Rectal smooth muscle tissue (tissue), 1 donor: ENCODE measurements at regions not wholly inside any gene's neighbourhood (a gene's known extent, or its start where the extent isn't known, plus 50 kb on each side); places are given as distances from the start of the nearest gene placed in this dataset.

Experiments used
- H3K27ac ChIP-seq: one replicate; pipeline ENCODE4 v1.7.0; 2013; ENCODE audit warnings: low read depth, low read length, inconsistent platforms
- H3K27me3 ChIP-seq: one replicate; pipeline ENCODE4 v1.7.0; 2013; ENCODE audit warnings: low read length; ENCODE audit not compliant: control insufficient read depth, insufficient read depth
- H3K36me3 ChIP-seq: one replicate; pipeline ENCODE4 v1.7.0; 2013; ENCODE audit warnings: low read length; ENCODE audit not compliant: control insufficient read depth, insufficient read depth
- H3K4me1 ChIP-seq: one replicate; pipeline ENCODE4 v1.7.0; 2013; ENCODE audit warnings: low read length; ENCODE audit not compliant: control insufficient read depth, insufficient read depth
- H3K4me3 ChIP-seq: one replicate; pipeline ENCODE4 v1.7.0; 2013; ENCODE audit warnings: low read length
- H3K9ac ChIP-seq: one replicate; pipeline ENCODE4 v1.7.0; 2013; ENCODE audit warnings: low read length

DNA sequence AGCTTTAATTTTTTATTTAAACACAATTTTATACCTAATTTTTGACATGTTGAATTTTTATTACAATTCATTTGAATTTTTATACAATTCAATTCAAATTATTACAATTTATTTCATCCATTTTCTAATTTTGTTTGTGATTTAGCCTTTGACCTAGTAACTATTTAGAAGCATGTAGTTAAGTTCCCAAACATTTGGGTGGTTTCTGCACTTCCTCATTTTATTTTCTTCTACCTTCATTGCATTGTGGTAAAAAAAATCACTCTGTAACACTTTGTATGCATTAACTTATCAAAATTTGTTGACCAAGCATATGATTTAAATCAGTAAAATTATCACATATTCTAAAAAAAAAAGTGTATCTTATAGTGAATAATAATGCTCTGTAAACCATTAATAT, 928.9 kb downstream of the ARAP2 start:
- H3K4me1 ChIP-seq = no peaks in the 10 kb centered on the region
- H3K27me3 ChIP-seq = no peaks in the 10 kb centered on the region
- H3K9ac ChIP-seq = no peak overlapping the region
- H3K36me3 ChIP-seq = no peaks in the 10 kb centered on the region
- H3K27ac ChIP-seq = no peak overlapping the region
- no peak overlapping the region for H3K4me3 ChIP-seq

DNA sequence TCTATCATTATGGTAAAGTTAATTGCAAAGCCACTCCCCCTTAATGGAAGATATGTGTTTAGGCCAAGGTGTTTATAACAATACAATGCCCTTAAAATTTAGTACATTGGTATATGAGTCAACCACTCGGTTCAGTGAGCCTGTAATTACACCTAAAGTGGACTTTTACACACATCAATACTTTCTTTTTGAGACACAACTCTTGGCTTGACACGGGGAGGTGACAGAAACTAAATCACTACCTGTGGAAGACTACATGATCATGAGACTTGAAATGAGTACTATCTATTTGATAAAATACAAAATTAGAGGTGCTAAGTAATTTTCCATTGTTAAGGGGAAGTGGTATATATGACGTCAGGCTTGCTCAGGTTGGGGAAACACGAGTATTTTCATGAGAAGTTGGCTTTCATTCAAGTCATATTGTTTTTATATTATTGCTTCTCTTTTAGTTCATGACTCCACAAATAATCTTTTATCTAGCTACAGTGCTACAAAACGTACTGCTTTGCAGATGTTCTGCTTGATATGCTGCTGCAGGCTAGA, 918.3 kb downstream of the ARAP2 start:
- no peak overlapping the region for H3K9ac ChIP-seq
- H3K4me1 ChIP-seq = no peaks in the 10 kb centered on the region
- H3K4me3 ChIP-seq = no peak overlapping the region
- no peak overlapping the region for H3K27ac ChIP-seq
- H3K36me3 ChIP-seq = no peaks in the 10 kb centered on the region
- H3K27me3 ChIP-seq = no peaks in the 10 kb centered on the region

DNA sequence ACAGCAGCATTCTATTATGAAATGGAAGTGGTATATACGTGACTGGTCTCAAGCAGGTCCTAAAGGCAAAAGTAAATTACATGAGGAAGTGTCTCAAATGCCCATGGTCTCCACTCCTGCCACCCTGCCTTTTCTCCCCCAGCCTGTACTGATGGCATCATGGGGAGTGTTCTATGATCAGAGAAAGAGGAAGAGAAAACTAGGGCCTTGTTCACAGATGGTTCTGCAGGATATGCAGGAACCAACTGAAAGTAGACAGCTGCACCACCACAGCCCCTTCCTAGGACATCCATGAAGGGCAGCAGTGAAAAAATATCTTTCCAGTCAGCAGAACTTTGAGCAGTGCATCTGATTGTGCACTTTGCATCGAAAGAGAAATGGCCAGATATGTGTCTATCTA, 901.5 kb downstream of the ARAP2 start:
- no peaks in the 10 kb centered on the region for H3K4me1 ChIP-seq
- no peak overlapping the region for H3K9ac ChIP-seq
- H3K36me3 ChIP-seq = no peaks in the 10 kb centered on the region
- no peak overlapping the region for H3K27ac ChIP-seq
- no peak overlapping the region for H3K4me3 ChIP-seq
- H3K27me3 ChIP-seq = no peaks in the 10 kb centered on the region

DNA sequence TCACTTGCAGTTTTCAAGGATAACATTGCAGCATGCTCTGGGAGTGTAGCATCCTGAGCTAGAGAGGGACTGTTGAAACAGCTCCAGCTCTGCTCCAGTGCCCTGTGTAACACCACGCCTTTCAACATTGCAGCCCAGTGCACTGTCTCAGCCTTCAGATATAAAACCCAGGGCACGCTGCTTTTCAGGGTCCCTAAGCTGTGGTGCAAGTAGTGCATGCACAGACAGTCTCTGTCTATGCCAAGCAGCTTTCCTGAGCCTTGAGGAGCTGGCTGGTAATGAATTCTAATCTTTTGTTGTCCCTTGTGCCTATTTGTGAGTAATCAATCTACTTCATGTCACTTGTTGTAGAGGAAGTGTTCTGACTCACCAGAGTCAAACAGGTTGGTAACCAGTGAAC, 897.0 kb downstream of the ARAP2 start:
- no peaks in the 10 kb centered on the region for H3K36me3 ChIP-seq
- no peak overlapping the region for H3K9ac ChIP-seq
- no peaks in the 10 kb centered on the region for H3K4me1 ChIP-seq
- no peak overlapping the region for H3K4me3 ChIP-seq
- H3K27ac ChIP-seq = no peak overlapping the region
- H3K27me3 ChIP-seq = no peaks in the 10 kb centered on the region

DNA sequence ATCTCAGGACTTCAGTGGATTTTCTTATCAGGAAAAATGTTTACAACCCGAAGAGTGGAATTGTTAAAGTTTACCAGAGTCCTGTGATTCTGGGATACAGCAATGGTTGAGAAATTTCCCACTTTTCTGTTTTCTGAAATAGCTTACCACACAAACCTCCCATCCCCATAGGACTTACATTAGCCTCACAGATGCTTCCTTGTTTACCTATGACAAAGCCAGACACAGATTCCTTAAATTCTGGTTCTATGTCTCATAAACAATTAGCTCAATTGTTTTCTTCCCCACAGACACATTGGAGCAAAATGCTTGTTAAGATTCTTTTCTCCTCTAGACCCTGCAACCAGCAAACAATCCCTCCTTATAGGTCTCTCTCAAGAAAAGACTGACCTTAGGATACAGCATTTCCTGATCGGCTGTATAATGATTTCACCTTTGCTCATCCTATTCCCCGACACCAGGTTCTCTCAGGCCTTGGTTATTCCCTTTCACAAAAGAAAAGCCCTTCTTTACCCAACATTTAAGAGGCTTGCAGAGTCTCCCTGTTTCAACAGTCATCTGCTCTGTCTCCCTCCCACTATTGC, 886.2 kb downstream of the ARAP2 start:
- Histone ChIP-seq H3K9ac (no peak overlapping the region), H3K36me3 (no peaks in the 10 kb centered on the region), H3K27ac (no peak overlapping the region), H3K27me3 (no peaks in the 10 kb centered on the region), H3K4me3 (no peak overlapping the region), H3K4me1 (no peaks in the 10 kb centered on the region)

DNA sequence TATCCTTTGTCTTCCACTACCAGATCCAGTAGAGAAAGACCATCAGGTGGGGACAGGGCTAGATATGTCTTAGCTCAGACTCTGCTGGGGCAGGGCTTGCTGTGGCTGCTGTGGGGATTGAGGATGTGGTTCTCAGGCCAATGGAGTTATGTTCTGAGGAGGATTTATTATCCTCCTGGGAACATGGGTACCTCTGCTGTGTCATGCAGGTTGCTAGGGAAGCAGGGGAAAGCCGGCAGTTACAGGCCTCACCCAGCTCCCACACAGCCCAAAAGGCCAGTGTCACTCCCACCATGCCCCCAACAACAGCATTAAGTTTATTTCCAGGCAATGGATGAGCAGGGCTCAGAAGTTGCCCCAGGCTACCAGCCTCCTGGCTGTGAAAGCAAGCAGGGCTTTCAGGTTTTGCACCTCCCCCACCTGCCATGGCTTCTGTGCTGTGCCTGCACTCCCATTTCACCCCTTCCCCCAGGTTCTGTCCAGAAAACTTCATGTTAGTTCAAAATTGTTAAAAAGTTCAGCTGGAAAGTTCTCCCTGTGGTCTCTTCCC, 879.9 kb downstream of the ARAP2 start:
- H3K27ac ChIP-seq = no peak overlapping the region
- H3K9ac ChIP-seq = no peak overlapping the region
- H3K36me3 ChIP-seq = no peaks in the 10 kb centered on the region
- no peaks in the 10 kb centered on the region for H3K27me3 ChIP-seq
- H3K4me3 ChIP-seq = no peak overlapping the region
- no peaks in the 10 kb centered on the region for H3K4me1 ChIP-seq

DNA sequence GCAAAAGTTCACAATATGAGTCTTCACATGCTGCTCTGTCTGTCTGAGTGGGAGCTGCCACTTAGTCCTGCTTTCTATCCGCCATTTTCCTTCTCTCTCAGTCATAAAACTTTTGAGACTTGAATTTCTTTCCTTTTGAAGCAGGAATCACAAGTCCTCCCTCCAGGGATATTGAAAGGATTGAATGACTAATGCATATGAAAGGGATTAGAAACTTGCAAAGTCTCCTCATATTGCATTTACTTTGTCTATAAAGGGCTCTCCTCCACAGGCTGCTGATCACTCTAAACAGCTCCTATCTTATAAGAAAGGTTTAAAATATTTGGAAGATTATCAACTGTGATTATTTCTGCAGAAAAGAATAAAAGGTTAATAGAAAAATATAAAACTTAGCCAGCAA, 879.1 kb downstream of the ARAP2 start:
- H3K9ac ChIP-seq = no peak overlapping the region
- H3K4me1 ChIP-seq = no peaks in the 10 kb centered on the region
- no peak overlapping the region for H3K4me3 ChIP-seq
- no peaks in the 10 kb centered on the region for H3K27me3 ChIP-seq
- no peaks in the 10 kb centered on the region for H3K36me3 ChIP-seq
- H3K27ac ChIP-seq = no peak overlapping the region

DNA sequence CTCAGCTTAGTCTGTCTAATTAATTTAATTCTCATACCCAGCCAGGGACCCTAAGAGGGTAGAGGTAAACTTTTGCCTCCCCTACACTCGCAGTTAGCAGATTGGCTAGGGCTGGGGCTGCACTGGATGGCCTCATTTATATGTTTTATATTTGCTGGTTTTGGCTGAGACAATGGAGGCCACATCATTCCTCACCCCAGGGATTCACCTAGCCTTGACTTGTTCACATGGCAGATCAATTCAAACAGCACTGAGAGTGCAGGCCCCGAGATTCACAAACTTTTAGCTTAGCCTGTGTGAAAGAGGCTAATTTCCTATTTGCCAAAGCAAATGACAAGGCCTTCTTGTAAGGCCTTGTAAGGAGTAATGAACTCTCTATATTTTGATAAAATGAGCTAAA, 844.4 kb downstream of the ARAP2 start:
- Histone ChIP-seq H3K4me1 (no peaks in the 10 kb centered on the region), H3K36me3 (no peaks in the 10 kb centered on the region), H3K27me3 (no peaks in the 10 kb centered on the region), H3K4me3 (no peak overlapping the region), H3K27ac (no peak overlapping the region), H3K9ac (no peak overlapping the region)

DNA sequence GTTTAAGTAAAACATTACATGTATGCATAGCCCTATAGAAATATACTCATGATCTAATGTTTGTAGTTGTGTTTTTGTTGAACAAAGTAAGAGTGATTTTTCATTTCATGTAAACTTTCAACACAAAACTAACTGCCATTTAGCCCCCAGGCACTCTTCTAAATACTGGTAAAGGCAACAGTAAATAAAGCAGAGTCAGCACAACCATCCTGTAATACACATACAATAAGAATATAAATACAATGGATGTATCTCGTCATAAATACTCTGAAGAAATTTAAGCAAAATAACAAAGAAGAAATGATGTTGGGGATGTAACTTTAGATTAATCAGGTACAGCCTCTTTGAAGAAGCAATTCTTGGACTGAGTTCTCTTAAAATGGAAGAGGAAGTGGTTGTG, 821.2 kb downstream of the ARAP2 start:
- H3K9ac ChIP-seq = no peak overlapping the region
- H3K4me3 ChIP-seq = no peak overlapping the region
- H3K4me1 ChIP-seq = no peaks in the 10 kb centered on the region
- H3K36me3 ChIP-seq = no peaks in the 10 kb centered on the region
- no peaks in the 10 kb centered on the region for H3K27me3 ChIP-seq
- no peak overlapping the region for H3K27ac ChIP-seq

DNA sequence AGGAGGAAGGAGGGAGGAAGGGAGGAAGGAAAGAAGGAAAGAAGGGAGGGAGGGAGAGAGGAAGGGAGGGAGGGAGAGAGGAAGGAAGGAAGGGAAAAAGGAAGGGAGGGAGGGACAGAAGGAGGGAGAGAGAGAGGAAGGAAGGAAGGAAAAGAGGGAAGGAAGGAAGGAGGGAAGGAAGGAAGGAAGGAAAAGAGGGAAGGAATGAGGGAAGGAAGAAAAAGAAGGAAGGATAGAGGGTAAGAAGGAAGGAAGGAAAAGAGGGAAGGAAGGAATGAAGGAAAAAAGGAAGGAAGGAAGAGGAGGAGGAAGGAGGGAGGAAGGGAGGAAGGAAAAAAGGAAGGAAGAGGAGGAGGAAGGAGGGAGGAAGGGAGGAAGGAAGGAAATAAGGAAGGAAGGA, 796.8 kb downstream of the ARAP2 start:
- no peak overlapping the region for H3K4me3 ChIP-seq
- H3K27ac ChIP-seq = no peak overlapping the region
- H3K4me1 ChIP-seq = no peaks in the 10 kb centered on the region
- no peaks in the 10 kb centered on the region for H3K36me3 ChIP-seq
- no peaks in the 10 kb centered on the region for H3K27me3 ChIP-seq
- H3K9ac ChIP-seq = no peak overlapping the region

DNA sequence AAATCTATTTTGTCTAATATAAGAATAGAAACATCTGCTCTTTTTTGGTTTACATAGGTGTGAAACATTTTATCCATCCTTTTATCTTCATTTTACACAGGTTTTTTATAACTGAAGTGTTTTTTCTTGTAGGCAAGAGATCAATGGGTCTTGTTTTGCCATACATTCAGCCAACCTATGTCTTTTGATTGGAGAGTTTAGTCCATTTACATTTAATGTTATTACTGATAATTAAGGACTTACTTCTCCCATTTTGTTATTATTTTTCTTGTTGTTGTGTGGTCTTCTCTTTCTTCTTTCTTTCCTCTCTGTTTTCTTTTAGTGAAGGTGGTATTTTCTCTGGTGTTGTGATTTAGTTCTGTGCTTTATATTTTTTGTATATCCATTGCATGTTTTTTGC, 785.3 kb downstream of the ARAP2 start:
- Histone ChIP-seq H3K27ac (no peak overlapping the region), H3K4me3 (no peak overlapping the region), H3K4me1 (no peaks in the 10 kb centered on the region), H3K36me3 (no peaks in the 10 kb centered on the region), H3K27me3 (no peaks in the 10 kb centered on the region), H3K9ac (no peak overlapping the region)

DNA sequence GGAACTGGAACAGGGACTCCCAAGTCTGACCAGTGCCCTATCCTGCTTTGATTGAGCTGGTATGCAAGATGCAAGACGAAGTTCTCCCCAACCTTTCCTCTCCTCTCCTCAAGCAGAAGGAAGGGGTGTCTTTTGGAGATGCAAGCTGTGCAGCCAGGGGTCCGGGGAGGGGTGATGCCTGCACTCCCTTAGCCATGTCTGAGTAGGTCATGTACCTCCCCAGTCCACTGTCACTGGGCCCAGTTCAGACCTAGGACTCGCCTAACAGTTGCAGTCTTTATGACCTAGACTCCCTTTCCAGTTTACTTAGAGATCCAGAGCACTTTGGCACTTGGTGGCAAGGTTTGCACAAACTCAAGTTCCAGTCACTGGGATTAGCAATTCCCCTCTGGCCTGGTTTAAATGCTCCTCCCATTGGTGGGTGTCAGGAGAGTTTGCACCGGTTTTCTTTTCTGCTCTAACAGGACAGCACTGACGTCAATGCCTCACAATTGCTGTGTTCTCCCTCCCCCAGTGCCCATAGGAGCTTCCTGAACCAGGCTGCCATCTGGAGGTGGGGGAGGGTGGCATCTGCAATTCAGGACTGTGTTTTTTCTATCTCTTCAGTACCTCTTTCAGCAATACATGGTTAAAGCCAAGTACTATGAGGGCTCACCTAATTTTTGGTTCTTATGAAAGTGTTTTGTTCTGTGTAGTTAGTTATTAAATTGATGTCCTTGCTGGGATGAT, 782.2 kb downstream of the ARAP2 start:
- Histone ChIP-seq H3K4me3 (no peak overlapping the region), H3K4me1 (no peaks in the 10 kb centered on the region), H3K9ac (no peak overlapping the region), H3K27ac (no peak overlapping the region), H3K27me3 (no peaks in the 10 kb centered on the region), H3K36me3 (no peaks in the 10 kb centered on the region)
